Spleen (tissue), 7 donors: ENCODE measurements at regions not wholly inside any gene's neighbourhood (a gene's known extent, or its start where the extent isn't known, plus 50 kb on each side); places are given as distances from the start of the nearest gene placed in this dataset.

ENCODE experiments used
- POLR2A ChIP-seq, 3 donors: fragments of 450-650 bp; IDR thresholded peaks; one replicate each; pipeline ENCODE4 v1.5.1; 2017; ENCODE audit warnings: antibody characterized with exemption in 3 of 3, mild to moderate bottlenecking in 1 of 3
- TF ChIP-seq, protein P1 (sequence below), 11 experiments: fragments of 200-600 bp in 7 of 11; fragments of 450-650 bp in 4 of 11; sonication (generic) in 4 of 11; IDR thresholded peaks in 8 of 11; conservative IDR thresholded peaks in 3 of 11; 1 replicate in 7 of 11; 2 replicates in 4 of 11; pipeline versions ENCODE4 v1.4.0 to v1.8.0; 2016 to 2021; ENCODE audit warnings: antibody characterized with exemption in 11 of 11, inconsistent platforms in 4 of 11, mild to moderate bottlenecking in 1 of 11
- donor health status: DM: no; HTN: no; CAD: no; lungs with moderate emphysema.
- donor health status: DM: no; HTN: no; CAD: no.
- donor health status: DM: no; HTN: no; CAD: no.

DNA sequence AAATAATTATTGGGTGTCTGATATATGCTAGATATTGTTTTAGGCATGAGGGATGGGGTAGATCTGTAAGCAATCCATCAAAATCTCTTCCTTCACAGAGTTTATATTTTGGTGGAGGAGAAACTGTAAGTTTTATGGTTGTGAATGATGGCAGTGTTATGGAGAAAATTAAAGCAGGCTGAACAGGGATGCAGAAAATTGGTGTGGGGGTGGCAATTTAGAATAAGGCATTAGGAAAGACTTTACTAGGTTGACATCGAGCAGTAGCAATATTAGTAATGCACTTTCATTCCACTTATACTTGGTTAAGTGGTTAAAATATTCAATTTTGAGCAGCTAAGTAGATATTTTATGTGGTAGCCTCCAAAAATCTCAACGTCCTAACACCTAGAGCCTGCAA lies 261.1 kb upstream of the SNX7 start:
- TF ChIP-seq, protein P1, sequence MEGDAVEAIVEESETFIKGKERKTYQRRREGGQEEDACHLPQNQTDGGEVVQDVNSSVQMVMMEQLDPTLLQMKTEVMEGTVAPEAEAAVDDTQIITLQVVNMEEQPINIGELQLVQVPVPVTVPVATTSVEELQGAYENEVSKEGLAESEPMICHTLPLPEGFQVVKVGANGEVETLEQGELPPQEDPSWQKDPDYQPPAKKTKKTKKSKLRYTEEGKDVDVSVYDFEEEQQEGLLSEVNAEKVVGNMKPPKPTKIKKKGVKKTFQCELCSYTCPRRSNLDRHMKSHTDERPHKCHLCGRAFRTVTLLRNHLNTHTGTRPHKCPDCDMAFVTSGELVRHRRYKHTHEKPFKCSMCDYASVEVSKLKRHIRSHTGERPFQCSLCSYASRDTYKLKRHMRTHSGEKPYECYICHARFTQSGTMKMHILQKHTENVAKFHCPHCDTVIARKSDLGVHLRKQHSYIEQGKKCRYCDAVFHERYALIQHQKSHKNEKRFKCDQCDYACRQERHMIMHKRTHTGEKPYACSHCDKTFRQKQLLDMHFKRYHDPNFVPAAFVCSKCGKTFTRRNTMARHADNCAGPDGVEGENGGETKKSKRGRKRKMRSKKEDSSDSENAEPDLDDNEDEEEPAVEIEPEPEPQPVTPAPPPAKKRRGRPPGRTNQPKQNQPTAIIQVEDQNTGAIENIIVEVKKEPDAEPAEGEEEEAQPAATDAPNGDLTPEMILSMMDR (IDR thresholded peaks at IDR 0.05 in 8 of 11, conservative IDR thresholded peaks at IDR 0.05 in 3 of 11) = no peak
- TF ChIP-seq POLR2A (IDR thresholded peaks at IDR 0.05) = no peak
